OCI-LY1 (cell line): ENCODE measurements at regions not wholly inside any gene's neighbourhood (a gene's known extent, or its start where the extent isn't known, plus 50 kb on each side); places are given as distances from the start of the nearest gene placed in this dataset.
"Not testable (repeated sequence)": the region's sequence is repeated elsewhere in the genome, so short reads cannot be mapped to it uniquely, and the experiment has no call there.

Source experiments
- EZH2 ChIP-seq: fragments of 200-600 bp; sonication (generic), shearing (Covaris generic); IDR thresholded peaks from 2 replicates; pipeline ENCODE4 v1.8.0; 2017; ENCODE audit warnings: borderline replicate concordance, mixed run types, mild to moderate bottlenecking, antibody characterized with exemption, low read length, moderate library complexity, mixed read lengths
- TF ChIP-seq, protein P1 (sequence below): fragments of 200-600 bp; sonication (generic), shearing (Covaris generic); IDR thresholded peaks from 2 replicates; pipeline ENCODE4 v1.5.1; 2017; ENCODE audit warnings: mild to moderate bottlenecking, antibody characterized with exemption, low read length, moderate library complexity, mixed read lengths

- TF ChIP-seq, protein P1, sequence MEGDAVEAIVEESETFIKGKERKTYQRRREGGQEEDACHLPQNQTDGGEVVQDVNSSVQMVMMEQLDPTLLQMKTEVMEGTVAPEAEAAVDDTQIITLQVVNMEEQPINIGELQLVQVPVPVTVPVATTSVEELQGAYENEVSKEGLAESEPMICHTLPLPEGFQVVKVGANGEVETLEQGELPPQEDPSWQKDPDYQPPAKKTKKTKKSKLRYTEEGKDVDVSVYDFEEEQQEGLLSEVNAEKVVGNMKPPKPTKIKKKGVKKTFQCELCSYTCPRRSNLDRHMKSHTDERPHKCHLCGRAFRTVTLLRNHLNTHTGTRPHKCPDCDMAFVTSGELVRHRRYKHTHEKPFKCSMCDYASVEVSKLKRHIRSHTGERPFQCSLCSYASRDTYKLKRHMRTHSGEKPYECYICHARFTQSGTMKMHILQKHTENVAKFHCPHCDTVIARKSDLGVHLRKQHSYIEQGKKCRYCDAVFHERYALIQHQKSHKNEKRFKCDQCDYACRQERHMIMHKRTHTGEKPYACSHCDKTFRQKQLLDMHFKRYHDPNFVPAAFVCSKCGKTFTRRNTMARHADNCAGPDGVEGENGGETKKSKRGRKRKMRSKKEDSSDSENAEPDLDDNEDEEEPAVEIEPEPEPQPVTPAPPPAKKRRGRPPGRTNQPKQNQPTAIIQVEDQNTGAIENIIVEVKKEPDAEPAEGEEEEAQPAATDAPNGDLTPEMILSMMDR = not testable (repeated sequence)
- TF ChIP-seq EZH2 = not testable (repeated sequence)
These were observed 193.3 kb upstream of the CDH5 start for GRCh38 chr16:66173181-66173580.
